HG03025 (cell line): ENCODE measurements at regions not wholly inside any gene's neighbourhood (a gene's known extent, or its start where the extent isn't known, plus 50 kb on each side); places are given as distances from the start of the nearest gene placed in this dataset.
A peak's percentile ranks its signal among the peaks of the same experiment; 100 is the strongest.
"Not testable (repeated sequence)": the region's sequence is repeated elsewhere in the genome, so short reads cannot be mapped to it uniquely, and the experiment has no call there.

Experiments used
- ATAC-seq: cut with Tn5 transposase; IDR thresholded peaks from one replicate; pipeline ENCODE4 v1.9.1; 2021; ENCODE audit warnings: mild to moderate bottlenecking, moderate library complexity; ENCODE audit not compliant: unreplicated experiment, low FRiP score

- no peak for ATAC-seq
These were observed 518.9 kb upstream of the SGCD start for GRCh38 chr5:155807884-155808576.

- no peak for ATAC-seq
These were observed 511.7 kb upstream of the SGCD start for GRCh38 chr5:155815248-155815647.

- ATAC-seq: no peak
These were observed 504.8 kb upstream of the SGCD start for GRCh38 chr5:155822177-155822576.

- ATAC-seq: no peak
These were observed 500.1 kb upstream of the SGCD start for GRCh38 chr5:155826611-155827507.

DNA sequence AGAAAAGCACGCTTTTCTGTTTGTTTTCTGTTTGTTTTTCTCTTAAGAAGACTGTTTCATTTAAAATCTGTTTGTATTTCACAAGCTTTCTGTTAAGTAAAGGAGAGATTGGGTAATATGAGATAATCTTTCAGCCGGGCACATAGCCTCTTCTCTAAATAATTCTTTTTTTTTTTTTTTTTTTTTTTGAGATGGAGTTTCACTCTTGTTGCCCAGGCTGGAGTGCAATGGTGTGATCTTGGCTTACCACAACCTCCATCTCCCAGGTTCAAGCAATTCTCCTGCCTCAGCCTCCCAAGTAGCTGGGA is 499.5 kb upstream of the SGCD start:
- ATAC-seq: not testable (repeated sequence)

GRCh38 chr5:155827949-155828348 is 499.0 kb upstream of the SGCD start:
- ATAC-seq: peak; percentile 85

- ATAC-seq: no peak
These were observed 495.5 kb upstream of the SGCD start for GRCh38 chr5:155831491-155831890.

DNA sequence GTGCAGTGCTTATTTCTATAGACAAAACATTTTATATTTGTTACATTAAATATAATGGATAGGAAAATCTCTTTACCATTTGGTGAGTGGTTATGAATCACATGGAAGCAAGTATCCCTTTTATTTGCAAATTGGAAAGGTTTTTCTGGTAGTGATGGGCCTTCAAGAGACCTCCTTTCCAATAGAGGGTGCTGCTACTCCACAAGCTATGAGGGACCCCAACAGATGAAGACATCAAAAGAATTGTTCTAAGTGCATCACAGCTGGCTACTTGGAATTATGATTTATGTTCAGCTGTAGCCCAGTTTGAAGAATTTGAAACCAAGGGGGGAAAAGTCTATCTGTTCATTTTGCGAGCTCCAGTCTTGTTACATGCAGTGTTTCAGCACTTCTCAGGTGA is 493.7 kb upstream of the SGCD start:
- no peak for ATAC-seq

DNA sequence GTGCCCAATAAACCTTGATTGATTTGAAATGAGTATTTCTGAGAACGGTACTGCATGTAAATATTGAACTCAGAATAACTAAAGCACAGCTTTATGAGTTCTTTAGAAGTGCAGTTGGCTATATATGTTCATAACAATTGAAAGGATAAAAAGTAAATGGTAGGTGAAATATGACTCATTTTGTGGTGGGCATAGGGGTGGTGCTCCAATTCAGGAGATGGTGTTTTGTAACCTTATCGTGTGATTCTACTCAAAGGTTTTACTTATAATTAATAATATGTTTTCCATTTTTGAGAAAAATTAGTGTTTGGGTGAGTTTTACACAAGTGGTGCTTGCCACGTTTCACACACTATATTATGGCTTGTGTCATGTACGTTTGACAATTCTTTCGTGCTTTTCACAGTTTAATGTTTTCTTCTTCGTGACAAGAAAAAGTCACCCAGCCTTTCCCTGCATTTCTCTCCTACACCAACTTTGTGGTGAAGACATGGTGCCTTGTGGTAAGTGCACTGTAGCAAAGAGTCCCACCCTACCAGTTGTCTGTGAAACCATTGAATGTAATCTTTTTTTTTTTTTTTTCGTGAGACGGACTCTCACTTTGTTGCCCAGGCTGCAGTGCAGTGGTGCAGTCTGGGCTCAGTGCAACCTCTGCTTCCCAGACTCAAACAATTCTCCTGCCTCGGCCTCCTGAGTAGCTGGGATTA is 492.5 kb upstream of the SGCD start:
- ATAC-seq: no peak

DNA sequence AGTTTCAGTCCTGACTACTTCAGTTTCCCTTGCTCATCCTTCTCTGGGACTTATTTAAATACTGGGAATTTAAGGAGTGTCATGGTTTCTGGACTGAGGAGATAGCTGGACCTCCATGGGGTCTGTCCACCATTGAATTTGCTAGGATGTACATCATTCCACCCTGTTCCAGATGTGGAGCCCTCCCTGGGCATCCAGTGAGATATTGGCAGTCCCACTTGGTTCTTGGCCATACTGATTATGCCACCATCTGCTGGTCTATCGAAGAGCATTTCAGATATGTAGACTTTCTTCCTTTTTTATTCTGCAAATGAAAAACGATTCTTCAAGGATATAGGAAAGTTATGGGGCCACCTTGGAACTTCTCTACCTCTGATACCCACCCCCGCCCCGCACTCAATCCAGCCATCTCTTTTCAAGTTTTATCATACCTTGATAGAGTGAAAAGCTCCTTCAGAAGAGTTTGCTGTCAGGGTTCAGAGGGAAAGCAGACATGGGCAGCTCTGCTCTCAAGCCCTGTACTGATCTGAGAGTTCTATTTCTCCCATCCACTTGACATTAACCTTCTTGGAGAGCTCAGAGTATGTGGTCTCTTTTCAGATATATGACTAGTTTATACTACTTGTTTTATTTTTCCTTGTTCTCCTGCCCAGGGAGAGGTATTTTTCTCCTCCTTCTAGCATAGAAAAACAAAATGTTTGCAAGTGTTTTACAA is 490.7 kb upstream of the SGCD start:
- ATAC-seq: no peak

- ATAC-seq: no peak
These were observed 488.6 kb upstream of the SGCD start for GRCh38 chr5:155838394-155838793.

DNA sequence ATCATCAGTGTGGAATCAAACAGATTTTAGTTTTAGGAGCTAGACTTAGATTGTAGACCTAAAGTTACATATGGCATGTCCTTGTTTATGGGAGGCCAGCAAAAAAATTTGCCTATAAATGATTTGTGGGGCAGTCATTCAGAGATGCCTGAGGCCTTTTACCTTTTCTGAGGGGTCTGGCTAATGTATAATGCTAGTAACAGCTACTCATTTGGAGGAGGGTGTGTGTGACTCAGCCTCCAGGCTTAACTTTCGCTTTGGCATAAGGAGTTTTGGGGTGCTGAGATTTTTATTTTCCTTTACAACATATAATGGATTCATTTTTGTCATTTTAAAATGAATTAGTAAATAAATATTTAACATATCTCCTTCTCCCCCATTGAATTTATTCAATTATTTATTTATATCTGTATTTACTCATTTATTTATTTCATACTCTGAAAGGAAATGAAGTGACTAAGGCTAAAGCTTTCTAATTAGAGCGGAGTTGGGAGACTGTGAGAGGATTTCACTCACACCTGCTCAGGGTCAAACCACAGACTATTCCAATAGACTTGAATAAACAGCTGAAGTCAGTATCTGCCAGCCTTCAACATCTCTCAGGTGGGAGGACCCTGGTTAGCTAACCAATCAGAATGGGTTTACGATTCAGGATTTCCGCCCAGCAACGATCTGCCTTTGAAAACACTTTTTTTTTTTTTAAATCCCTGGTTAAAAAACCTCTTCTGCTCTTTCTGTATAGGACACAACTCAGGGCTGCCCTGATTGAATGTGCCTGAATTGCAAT is 487.5 kb upstream of the SGCD start:
- no peak for ATAC-seq

GRCh38 chr5:155844542-155844941 is 482.4 kb upstream of the SGCD start:
- ATAC-seq: no peak

DNA sequence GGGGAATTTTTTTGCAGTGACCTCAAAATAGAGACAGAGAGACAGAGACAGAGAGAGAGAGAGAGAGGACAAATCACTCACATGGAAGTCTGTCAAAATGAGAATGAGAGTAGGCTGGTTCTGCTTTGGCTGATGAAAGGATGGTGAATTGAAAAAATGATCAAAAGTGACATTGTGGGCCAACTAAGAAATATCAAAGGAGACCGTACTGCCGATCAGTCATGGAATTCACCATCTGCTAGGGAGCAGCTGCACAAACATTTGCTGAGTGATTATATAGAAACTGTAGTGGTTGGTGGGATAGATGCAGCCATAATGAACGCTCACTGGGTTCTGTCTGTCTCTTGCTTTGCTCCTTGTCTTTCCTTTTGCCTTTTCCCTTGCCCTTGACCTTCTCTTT is 476.6 kb upstream of the SGCD start:
- ATAC-seq: no peak

- ATAC-seq: no peak
These were observed 460.0 kb upstream of the SGCD start for GRCh38 chr5:155866971-155867370.

DNA sequence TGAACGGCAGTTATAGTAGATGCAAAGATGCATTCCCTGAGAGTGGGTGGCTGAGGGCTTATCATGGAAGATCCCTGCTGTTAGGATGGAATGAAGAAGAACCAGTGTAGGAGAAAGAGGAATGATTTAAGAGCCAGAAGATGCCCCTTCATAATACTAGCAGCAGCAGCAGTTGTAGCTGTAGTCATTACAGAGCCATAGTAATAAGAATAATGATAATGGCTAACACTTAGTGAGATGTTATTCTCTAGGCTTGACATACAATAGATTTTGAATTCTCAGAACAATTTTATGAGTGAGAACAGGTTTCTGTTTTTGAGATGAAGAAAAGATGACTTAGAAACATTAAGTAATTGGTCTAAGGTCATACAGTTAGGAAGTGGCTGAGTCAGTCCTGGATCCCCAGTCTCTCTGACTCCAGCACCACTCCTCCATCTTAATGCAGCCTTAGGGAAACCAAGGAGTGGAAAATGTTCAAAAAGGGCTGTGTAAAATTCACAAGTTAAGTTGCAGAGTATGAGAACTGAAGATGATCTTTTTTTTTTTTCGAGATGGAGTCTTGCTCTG is 459.4 kb upstream of the SGCD start:
- no peak for ATAC-seq

- ATAC-seq: no peak
These were observed 456.3 kb upstream of the SGCD start for GRCh38 chr5:155870636-155871035.

GRCh38 chr5:155871623-155872022 is 455.3 kb upstream of the SGCD start:
- ATAC-seq: no peak

DNA sequence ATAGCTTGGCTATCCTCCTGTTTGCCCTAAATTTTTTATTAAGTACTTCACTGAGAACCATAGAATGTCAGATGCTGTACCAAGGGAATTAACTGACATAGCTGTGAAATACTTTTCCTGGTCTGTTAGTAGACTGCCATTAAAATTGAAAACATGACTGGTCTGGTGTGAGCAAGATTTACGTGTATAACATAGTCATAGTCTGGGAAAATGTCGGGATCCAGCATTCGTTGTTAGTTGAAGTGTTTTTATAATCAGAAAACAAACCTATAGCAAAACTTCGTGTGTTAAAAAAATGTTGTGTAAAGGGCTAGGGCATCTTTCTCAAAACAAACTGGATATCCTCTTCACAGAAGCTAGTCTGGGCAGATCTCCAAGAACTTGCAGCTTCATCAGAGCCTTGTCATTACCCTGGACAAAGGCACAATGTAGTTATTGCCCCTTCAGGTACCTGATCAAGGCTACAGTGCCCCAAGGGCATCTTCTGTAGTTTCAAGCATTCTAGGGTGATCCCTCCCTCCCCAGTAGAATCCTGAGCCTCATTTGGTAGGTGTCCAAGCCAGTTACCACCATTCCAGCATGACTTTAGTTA is 454.2 kb upstream of the SGCD start:
- ATAC-seq: no peak
